ENCODE measurements at regions not wholly inside any gene's neighbourhood (a gene's known extent, or its start where the extent isn't known, plus 50 kb on each side); places are given as distances from the start of the nearest gene placed in this dataset.

- H3K4me1 ChIP-seq (ENCODE audit: insufficient read depth, low read length): no peaks in the 10 kb centered on the region
- no peaks in the 10 kb centered on the region for H3K79me2 ChIP-seq (ENCODE audit: low read length)
- H3K9me3 ChIP-seq (ENCODE audit: low read length): no peaks in the 10 kb centered on the region
- ATAC-seq (no peak), DNase-seq (no peak)
- TF ChIP-seq EZH2 (IDR thresholded peaks at IDR 0.05; ENCODE audit: low read length, unreplicated experiment) (no peak), CTCF (conservative IDR thresholded peaks at IDR 0.05; ENCODE audit: low read depth, low read length) (no peak), EZH2phosphoT487 (IDR thresholded peaks at IDR 0.05; ENCODE audit: borderline replicate concordance, low read length) (no peak)
- no peak overlapping the region for H3K4me3 ChIP-seq (ENCODE audit: low read length)
- no peaks in the 10 kb centered on the region for H3K36me3 ChIP-seq (ENCODE audit: low read depth, low read length)
- POLR2A ChIA-PET (ENCODE audit: unreplicated experiment): no interaction called here
- no peak overlapping the region for H3K9ac ChIP-seq (ENCODE audit: low read length)
- no peak overlapping the region for H3K27ac ChIP-seq (ENCODE audit: low read length)
- H3F3A ChIP-seq (ENCODE audit: low read length, unreplicated experiment): no peaks in the 10 kb centered on the region
- no TSS peak for BruUV-seq (replicated peaks)
- no peaks in the 10 kb centered on the region for H3K27me3 ChIP-seq (ENCODE audit: low read length)
- intact Hi-C loops (cut with micrococcal nuclease): no loop called here
- H2AFZ ChIP-seq (ENCODE audit: low read length): no peak overlapping the region
- H3K9me2 ChIP-seq (replicated peaks; ENCODE audit: low read length): no peaks in the 10 kb centered on the region
- CTCF ChIA-PET: no interaction called here
- no peaks in the 10 kb centered on the region for H4K20me1 ChIP-seq (ENCODE audit: low read length)
- H3K4me2 ChIP-seq (ENCODE audit: low read length): no peak overlapping the region
Observed at GRCh38 chr14:44030831-44031383, 476.2 kb downstream of the FSCB start.

- H4K20me1 ChIP-seq (ENCODE audit: low read length): no peaks in the 10 kb centered on the region
- DNase-seq: no peak
- H3K36me3 ChIP-seq (ENCODE audit: low read depth, low read length): no peaks in the 10 kb centered on the region
- H3K9ac ChIP-seq (ENCODE audit: low read length): no peak overlapping the region
- BruUV-seq (replicated peaks): no TSS peak
- H3K27me3 ChIP-seq (ENCODE audit: low read length): no peaks in the 10 kb centered on the region
- no peaks in the 10 kb centered on the region for H3K79me2 ChIP-seq (ENCODE audit: low read length)
- H3K4me3 ChIP-seq (ENCODE audit: low read length): no peak overlapping the region
- H2AFZ ChIP-seq (ENCODE audit: low read length): no peak overlapping the region
- H3K9me2 ChIP-seq (replicated peaks; ENCODE audit: low read length): no peaks in the 10 kb centered on the region
- H3K4me1 ChIP-seq (ENCODE audit: insufficient read depth, low read length): no peaks in the 10 kb centered on the region
- no peak overlapping the region for H3K4me2 ChIP-seq (ENCODE audit: low read length)
- intact Hi-C loops (cut with micrococcal nuclease): no loop called here
- TF ChIP-seq EZH2phosphoT487 (IDR thresholded peaks at IDR 0.05; ENCODE audit: borderline replicate concordance, low read length): no peak
- no peak for TF ChIP-seq EZH2 (IDR thresholded peaks at IDR 0.05; ENCODE audit: low read length, unreplicated experiment)
- TF ChIP-seq CTCF (conservative IDR thresholded peaks at IDR 0.05; ENCODE audit: low read depth, low read length): no peak
- H3K9me3 ChIP-seq (ENCODE audit: low read length): no peaks in the 10 kb centered on the region
- H3F3A ChIP-seq (ENCODE audit: low read length, unreplicated experiment): no peaks in the 10 kb centered on the region
- no peak for ATAC-seq
- ChIA-PET POLR2A (ENCODE audit: unreplicated experiment) (no interaction called here), CTCF (no interaction called here)
- H3K27ac ChIP-seq (ENCODE audit: low read length): no peak overlapping the region
Observed at GRCh38 chr14:44029933-44030332, 477.1 kb downstream of the FSCB start.

GRCh38 chr14:44027397-44027796 lies 479.7 kb downstream of the FSCB start:
- TF ChIP-seq CTCF (conservative IDR thresholded peaks at IDR 0.05; ENCODE audit: low read depth, low read length) (no peak), EZH2 (IDR thresholded peaks at IDR 0.05; ENCODE audit: low read length, unreplicated experiment) (no peak), EZH2phosphoT487 (IDR thresholded peaks at IDR 0.05; ENCODE audit: borderline replicate concordance, low read length) (no peak)
- ChIA-PET CTCF (no interaction called here), POLR2A (ENCODE audit: unreplicated experiment) (no interaction called here)
- no peak overlapping the region for H2AFZ ChIP-seq (ENCODE audit: low read length)
- no peak overlapping the region for H3K27ac ChIP-seq (ENCODE audit: low read length)
- DNase-seq (no peak), ATAC-seq (no peak)
- H3K36me3 ChIP-seq (ENCODE audit: low read depth, low read length): no peaks in the 10 kb centered on the region
- no peaks in the 10 kb centered on the region for H3K4me1 ChIP-seq (ENCODE audit: insufficient read depth, low read length)
- no peaks in the 10 kb centered on the region for H3K9me2 ChIP-seq (replicated peaks; ENCODE audit: low read length)
- no peak overlapping the region for H3K9ac ChIP-seq (ENCODE audit: low read length)
- H3K79me2 ChIP-seq (ENCODE audit: low read length): no peaks in the 10 kb centered on the region
- H4K20me1 ChIP-seq (ENCODE audit: low read length): no peaks in the 10 kb centered on the region
- no TSS peak for BruUV-seq (replicated peaks)
- H3K4me3 ChIP-seq (ENCODE audit: low read length): no peak overlapping the region
- H3K27me3 ChIP-seq (ENCODE audit: low read length): no peaks in the 10 kb centered on the region
- H3K4me2 ChIP-seq (ENCODE audit: low read length): no peak overlapping the region
- intact Hi-C loops (cut with micrococcal nuclease): no loop called here
- no peaks in the 10 kb centered on the region for H3K9me3 ChIP-seq (ENCODE audit: low read length)
- no peaks in the 10 kb centered on the region for H3F3A ChIP-seq (ENCODE audit: low read length, unreplicated experiment)

All from PC-3 (cell line).